HG03280 (cell line): ENCODE measurements at regions not wholly inside any gene's neighbourhood (a gene's known extent, or its start where the extent isn't known, plus 50 kb on each side); places are given as distances from the start of the nearest gene placed in this dataset.

Source experiments
- ATAC-seq: cut with Tn5 transposase; IDR thresholded peaks from one replicate; pipeline ENCODE4 v1.9.1; 2021; ENCODE audit warnings: mild to moderate bottlenecking, moderate library complexity; ENCODE audit not compliant: unreplicated experiment

- no peak for ATAC-seq
These were observed 71.4 kb upstream of the SHH start for GRCh38 chr7:155883491-155884224.

GRCh38 chr7:155882596-155882995 lies 70.3 kb upstream of the SHH start:
- ATAC-seq, result no peak

GRCh38 chr7:155881471-155882350 lies 69.4 kb upstream of the SHH start:
- ATAC-seq, result no peak

- ATAC-seq, result no peak
These were observed 68.5 kb upstream of the SHH start for GRCh38 chr7:155880721-155881120.

DNA sequence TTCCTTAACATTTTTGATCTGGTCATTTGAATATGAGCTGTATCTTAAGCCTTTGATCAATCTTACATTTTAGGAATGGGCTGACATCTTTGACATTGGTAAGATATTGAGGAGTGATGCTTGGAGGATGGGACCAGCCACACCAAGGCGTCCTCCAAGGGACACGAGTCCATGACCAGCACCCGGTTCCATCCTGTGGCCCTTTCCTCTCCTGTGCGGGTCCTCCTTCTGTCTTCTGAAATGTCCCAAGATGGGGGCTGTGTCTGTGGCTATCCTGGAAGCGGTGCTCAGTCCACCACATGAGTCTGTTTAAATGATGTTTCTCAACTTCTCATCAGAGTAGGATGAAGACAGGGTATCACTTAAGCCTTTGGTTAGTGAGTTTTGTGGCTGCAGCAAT lies 67.3 kb upstream of the SHH start:
- ATAC-seq, result no peak

- no peak for ATAC-seq
These were observed 66.4 kb upstream of the SHH start for GRCh38 chr7:155878674-155879073.

- no peak for ATAC-seq
These were observed 66.0 kb upstream of the SHH start for GRCh38 chr7:155878250-155878649.

- ATAC-seq, result no peak
These were observed 64.9 kb upstream of the SHH start for GRCh38 chr7:155877167-155877566.

DNA sequence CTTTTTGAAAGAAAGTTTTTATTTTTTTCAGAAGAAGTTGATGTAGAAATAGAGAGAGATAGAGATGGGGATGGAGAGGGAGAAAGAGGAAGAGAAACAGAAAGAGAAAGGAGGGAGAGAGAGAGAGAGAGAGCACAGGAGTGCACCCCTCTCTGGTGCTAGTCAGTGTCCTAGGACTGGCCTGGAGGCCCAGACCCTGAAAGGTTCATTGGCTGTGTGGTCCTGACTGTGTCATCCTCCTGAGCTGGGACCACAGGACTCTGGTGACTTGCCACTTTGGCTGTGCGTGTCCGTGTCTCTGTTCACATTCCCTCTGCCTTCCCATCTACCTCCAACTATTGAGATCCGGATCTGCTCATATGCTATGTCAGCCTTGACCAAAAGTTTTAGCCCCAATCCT lies 62.1 kb upstream of the SHH start:
- no peak for ATAC-seq

DNA sequence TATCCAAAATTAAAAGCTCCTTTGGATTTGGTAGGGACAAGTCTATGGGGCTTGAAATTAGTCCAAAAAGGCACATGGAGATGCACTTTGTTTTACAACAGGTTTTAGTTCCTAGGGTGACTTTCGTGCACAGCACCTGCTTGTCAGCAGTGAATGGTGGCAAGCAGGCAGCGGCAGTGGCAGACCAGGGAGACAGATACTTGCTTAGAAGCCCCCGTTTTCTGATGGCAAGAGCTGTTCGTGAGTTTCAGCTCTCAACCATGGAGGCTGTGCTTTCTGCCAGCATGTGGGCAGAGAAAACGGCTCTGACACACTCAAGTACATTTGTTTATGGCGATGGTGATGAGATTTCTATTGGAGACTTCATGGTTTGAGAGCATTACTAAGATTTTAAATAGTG lies 61.7 kb upstream of the SHH start:
- no peak for ATAC-seq

- ATAC-seq, result no peak
These were observed 60.6 kb upstream of the SHH start for GRCh38 chr7:155872678-155873369.

DNA sequence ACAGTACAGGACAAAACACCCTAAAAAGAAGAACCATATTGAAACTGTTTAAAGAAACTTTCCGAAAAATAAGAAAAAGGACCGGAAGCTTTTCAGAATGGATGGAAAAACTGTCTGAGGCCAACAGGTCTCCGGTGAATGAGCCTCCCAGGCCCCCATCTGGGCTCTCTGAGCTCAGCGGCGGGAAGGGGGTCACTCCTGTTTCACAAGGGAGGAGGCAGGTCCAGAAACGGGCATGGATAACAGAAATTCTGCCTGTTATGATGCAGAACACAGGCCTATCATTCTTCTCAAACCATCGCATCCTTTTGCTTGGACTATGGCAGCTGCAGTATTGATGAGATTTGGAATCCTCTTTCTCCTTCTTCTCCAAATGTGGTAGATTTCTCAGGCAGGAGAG lies 58.9 kb upstream of the SHH start:
- ATAC-seq, result no peak

GRCh38 chr7:155870334-155871180 lies 58.3 kb upstream of the SHH start:
- no peak for ATAC-seq

DNA sequence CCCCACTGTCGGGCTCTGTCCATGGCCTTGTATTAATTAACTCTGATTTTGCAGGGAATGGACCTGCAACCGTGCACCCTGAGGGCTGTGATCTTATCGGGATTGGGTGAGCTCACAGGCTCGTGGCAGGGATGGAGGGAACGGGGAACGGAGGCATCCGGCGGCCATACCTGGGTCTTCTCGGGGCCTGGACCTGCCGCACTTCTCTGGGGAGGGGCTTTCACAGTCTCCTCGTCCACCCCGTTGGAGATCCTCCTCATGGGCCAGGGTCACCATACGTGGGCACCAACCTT lies 57.5 kb upstream of the SHH start:
- no peak for ATAC-seq

DNA sequence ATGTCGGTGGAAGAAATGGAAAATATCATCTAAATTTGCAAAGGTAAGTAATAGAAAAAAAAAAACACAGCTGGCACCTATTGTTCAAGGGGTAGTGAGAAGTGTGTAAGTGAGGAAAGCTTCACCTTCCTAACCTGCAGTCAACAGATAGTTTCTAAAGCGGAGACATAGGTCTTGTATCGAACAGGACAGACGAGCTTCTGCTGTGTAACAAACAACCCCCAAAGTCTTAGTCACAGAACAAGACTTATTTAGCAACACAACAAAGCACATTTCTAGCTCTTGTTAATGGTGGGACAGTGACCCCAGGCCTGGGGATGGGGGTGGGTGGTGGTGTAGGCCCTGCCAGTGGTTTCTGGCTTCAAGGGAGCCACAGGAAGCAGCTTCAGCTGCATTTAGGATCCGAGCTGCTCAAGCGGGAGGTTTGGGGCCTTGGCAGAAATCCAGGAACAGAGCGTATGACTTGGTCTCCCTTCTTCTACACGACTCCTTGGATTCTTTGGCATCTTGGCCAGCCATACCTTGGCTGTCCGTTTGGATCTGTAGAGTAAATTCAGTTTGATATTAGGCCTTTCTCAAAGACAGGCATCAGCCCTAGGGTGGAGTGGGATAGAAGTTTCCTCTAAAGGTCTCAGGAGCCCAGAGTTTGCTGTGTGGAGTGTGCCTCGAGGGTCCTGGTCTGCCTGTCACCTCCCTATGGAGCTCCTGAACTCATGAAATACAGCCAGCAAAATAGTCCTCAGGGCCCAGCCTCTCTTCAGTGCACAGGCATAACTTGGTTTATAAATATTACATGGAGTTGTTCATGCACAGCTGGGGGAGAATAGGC lies 56.9 kb upstream of the SHH start:
- no peak for ATAC-seq

DNA sequence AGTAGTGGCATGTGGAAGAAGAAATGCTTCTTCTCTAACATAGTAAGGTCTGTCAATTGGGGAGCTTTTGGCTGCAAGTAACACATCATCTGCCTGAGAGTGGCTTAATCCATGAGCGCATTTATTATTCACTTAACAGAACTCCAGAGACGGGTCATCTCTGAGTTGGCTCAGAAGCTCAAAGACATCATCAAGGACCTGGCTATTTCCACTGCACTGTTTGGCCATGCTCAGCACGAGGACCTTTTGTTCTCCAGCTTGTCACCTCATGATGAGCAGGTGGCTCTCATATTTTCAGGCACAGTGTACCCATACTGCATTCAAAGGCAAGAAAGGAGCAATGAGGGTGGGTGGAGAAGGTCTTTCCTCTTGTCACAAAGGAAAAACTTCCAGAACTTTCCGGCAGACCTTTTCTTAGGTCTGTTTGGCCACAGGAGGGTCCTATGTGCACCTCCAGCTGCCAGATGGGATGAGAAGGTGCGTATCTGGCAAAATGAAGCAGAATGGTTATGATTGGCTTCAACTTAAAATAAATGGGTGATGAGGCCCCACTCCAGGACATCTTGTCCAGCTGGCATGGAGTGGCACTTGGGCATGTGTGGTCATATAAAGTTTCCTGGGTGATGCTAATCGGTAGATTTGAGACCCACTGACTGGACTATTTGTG lies 55.6 kb upstream of the SHH start:
- no peak for ATAC-seq

DNA sequence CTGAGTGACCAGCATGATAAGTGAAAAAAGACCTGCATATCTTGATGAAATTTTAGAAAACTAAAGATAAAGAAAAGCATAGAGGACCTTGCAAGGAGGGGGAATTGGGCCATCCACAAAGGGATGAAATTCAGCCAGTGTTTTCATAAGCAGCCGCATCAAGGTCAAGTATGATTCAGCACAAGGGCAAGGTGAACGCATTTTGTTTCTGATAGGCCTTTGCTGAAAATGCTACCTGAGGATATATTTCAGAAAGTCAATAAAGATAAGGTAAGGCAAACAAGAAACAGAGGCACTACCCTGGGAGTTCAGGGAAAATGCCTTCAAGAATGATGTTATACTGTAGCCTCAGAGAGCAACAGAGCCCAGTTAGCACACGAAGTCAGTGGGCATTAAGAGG lies 55.0 kb upstream of the SHH start:
- ATAC-seq, result no peak

DNA sequence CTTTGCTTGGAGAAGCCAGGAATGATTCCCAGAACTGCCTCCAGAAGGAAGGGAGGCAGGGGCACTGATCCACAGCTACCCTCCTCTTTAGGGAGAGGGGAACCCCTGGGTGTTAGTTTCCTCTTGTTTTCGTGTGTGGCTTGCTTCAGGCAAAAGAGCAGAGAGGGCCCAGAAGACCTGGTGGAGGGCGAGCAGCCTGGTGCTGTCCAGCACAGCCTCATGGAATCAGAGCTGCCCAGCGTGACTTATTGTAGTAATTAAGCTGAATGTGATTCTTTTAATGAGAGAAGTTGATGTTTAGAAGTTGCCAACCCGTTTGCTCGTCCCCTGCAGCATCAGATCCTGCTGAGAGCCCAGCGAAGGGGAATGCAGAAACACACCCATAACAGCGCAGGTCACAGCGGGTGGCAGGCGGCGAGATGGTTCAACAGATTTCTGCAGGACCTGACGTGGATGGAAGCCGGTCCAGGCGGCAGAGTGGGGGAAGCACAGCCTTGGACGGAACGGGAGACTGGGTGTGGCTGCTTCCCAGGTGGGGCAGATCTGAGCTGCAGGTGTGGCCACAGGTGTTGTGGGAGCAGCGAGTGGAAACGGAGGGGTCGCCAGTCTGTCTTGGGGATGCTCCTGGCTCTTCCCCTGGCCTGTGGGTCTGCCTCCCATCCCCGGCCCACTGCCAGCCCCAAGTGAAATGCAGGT lies 53.7 kb upstream of the SHH start:
- no peak for ATAC-seq
